Posterior vena cava (tissue), 2 donors: ENCODE measurements at regions not wholly inside any gene's neighbourhood (a gene's known extent, or its start where the extent isn't known, plus 50 kb on each side); places are given as distances from the start of the nearest gene placed in this dataset.

Source experiments
- DNase-seq: peaks from one replicate; pipeline ENCODE4 v3.0.0-alpha.2; 2020; ENCODE audit warnings: low spot score
- intact Hi-C, 2 donors: fragments of 100-400 bp; cut with DNase I; formaldehyde crosslinking; loops; one replicate each; pipeline versions ENCODE4 v1.14.1 to v1.14.2; 2022 to 2023
- donor health status: DM: yes; HTN: yes; CAD: no.
- donor health status: DM: yes; HTN: yes; CAD: no.

GRCh38 chr6:169165561-169166300, 87.9 kb downstream of the THBS2 start:
- DNase-seq: peak; percentile 62
- intact Hi-C loops: no loop called here

GRCh38 chr6:169164986-169165385, 88.7 kb downstream of the THBS2 start:
- intact Hi-C loops: no loop called here
- no peak for DNase-seq

GRCh38 chr6:169164451-169164850, 89.2 kb downstream of the THBS2 start:
- DNase-seq: no peak
- intact Hi-C loops: no loop called here

GRCh38 chr6:169163411-169163901, 90.2 kb downstream of the THBS2 start:
- no peak for DNase-seq
- intact Hi-C loops: no loop called here

GRCh38 chr6:169162752-169163407, 90.8 kb downstream of the THBS2 start:
- intact Hi-C loops: no loop called here
- peak; percentile 94 for DNase-seq

- intact Hi-C loops: no loop called here
- DNase-seq: peak; percentile 80
Observed at GRCh38 chr6:169162249-169162648, 91.4 kb downstream of the THBS2 start.

GRCh38 chr6:169161572-169162167, 92.0 kb downstream of the THBS2 start:
- peak; percentile 73 for DNase-seq
- intact Hi-C loops: no loop called here

GRCh38 chr6:169160855-169161560, 92.6 kb downstream of the THBS2 start:
- DNase-seq: peak; percentile 80
- intact Hi-C loops: loop anchor here in 1 of 2 donors (1.0 kb wide), 1 partner anchor 22 kb away; no protein-coding TSS in a partner anchor

GRCh38 chr6:169160091-169160854, 93.4 kb downstream of the THBS2 start:
- intact Hi-C loops: loop anchor here in 1 of 2 donors (1.0 kb wide), 1 partner anchor 23 kb away; no protein-coding TSS in a partner anchor
- DNase-seq: peak; percentile 72

- peak; percentile 58 for DNase-seq
- intact Hi-C loops: no loop called here
Observed at GRCh38 chr6:169159331-169159730, 94.3 kb downstream of the THBS2 start.

- DNase-seq: peak; percentile 38
- intact Hi-C loops: no loop called here
Observed at GRCh38 chr6:169158691-169159090, 95.0 kb downstream of the THBS2 start.

- peak; percentile 91 for DNase-seq
- intact Hi-C loops: no loop called here
Observed at GRCh38 chr6:169158174-169158573, 95.5 kb downstream of the THBS2 start.

- intact Hi-C loops: no loop called here
- peak; percentile 74 for DNase-seq
Observed at GRCh38 chr6:169157197-169158148, 96.2 kb downstream of the THBS2 start.

GRCh38 chr6:169156793-169157147, 96.9 kb downstream of the THBS2 start:
- intact Hi-C loops: no loop called here

GRCh38 chr6:169156108-169156792, 97.4 kb downstream of the THBS2 start:
- intact Hi-C loops: no loop called here
- peak; percentile 84 for DNase-seq

More at GRCh38 chr6:169156793-169157147, 96.9 kb downstream of the THBS2 start:
- DNase-seq: no peak

- intact Hi-C loops: no loop called here
- peak; percentile 64 for DNase-seq
Observed at GRCh38 chr6:169155481-169155880, 98.2 kb downstream of the THBS2 start.

- intact Hi-C loops: no loop called here
- DNase-seq: no peak
Observed at GRCh38 chr6:169153401-169153800, 100.2 kb downstream of the THBS2 start.
